B cell (primary cell): ENCODE measurements at regions not wholly inside any gene's neighbourhood (a gene's known extent, or its start where the extent isn't known, plus 50 kb on each side); places are given as distances from the start of the nearest gene placed in this dataset.
A peak's percentile ranks its signal among the peaks of the same experiment; 100 is the strongest.

Source experiments
- ATAC-seq: fragments of 200-7000 bp; cut with Tn5 transposase; one replicate; pipeline ENCODE4 v1.10.0; 2021; ENCODE audit warnings: low read depth, mild to moderate bottlenecking, moderate number of reproducible peaks, moderate library complexity
- CTCF ChIA-PET: fragments of 350-600 bp; sonication (Branson Sonifier 250); formaldehyde crosslinking; loops from one replicate; lab custom pipeline; 2021; ENCODE audit warnings: antibody characterized with exemption, inconsistent platforms; lab: Charles Lee
- POLR2A ChIA-PET: fragments of 350-600 bp; sonication (Branson Sonifier 250); formaldehyde crosslinking; loops from one replicate; lab custom pipeline; 2021; ENCODE audit warnings: antibody characterized with exemption; lab: Charles Lee
- DNase-seq: peaks from one replicate; pipeline ENCODE4 v3.0.0; 2013
- H2AFZ ChIP-seq: 2 replicates; pipeline ENCODE4 v1.6.1; 2012; ENCODE audit warnings: mild to moderate bottlenecking, low read depth, low read length; ENCODE audit not compliant: insufficient read depth, poor library complexity, severe bottlenecking
- H3K27ac ChIP-seq, 2 donors: 1 replicate in 1 of 2; 2 replicates in 1 of 2; pipeline ENCODE4 v1.5.1; 2012 to 2013; ENCODE audit warnings: low read length in 2 of 2, mild to moderate bottlenecking in 2 of 2, moderate library complexity in 1 of 2
- H3K27me3 ChIP-seq, 4 experiments: fragments of 200-600 bp in 1 of 4; sonication (generic) in 1 of 4; replicated peaks in 1 of 4; 1 replicate in 2 of 4; 2 replicates in 2 of 4; pipeline versions ENCODE4 v1.6.1 to v1.7.0; 2013 to 2016; ENCODE audit warnings: low read length in 3 of 4, mild to moderate bottlenecking in 2 of 4, mixed read lengths in 1 of 4, moderate library complexity in 1 of 4; ENCODE audit not compliant: insufficient read depth in 4 of 4, control insufficient read depth in 3 of 4; ENCODE audit errors: control extremely low read depth in 1 of 4
- H3K36me3 ChIP-seq, 2 experiments: replicated peaks in 1 of 2; 1 replicate in 1 of 2; 2 replicates in 1 of 2; pipeline versions ENCODE4 v1.6.1 to v1.7.1; 2013; ENCODE audit warnings: low read length in 1 of 2; ENCODE audit not compliant: insufficient read depth in 2 of 2, control insufficient read depth in 1 of 2; ENCODE audit errors: control extremely low read depth in 1 of 2, extremely low read depth in 1 of 2
- H3K4me1 ChIP-seq, 2 donors: fragments of 200-600 bp in 1 of 2; sonication (generic) in 1 of 2; 1 replicate in 1 of 2; 2 replicates in 1 of 2; pipeline versions ENCODE4 v1.5.1 to v1.6.1; 2013 to 2017; ENCODE audit warnings: low read length in 2 of 2; ENCODE audit not compliant: control insufficient read depth in 2 of 2, insufficient read depth in 2 of 2
- H3K4me2 ChIP-seq: replicated peaks from 2 replicates; pipeline ENCODE3; 2012; ENCODE audit warnings: mild to moderate bottlenecking, low read depth, low read length; ENCODE audit not compliant: poor library complexity, severe bottlenecking
- H3K4me3 ChIP-seq, 5 experiments: fragments of 200-600 bp in 1 of 5; sonication (generic) in 1 of 5; 1 replicate in 3 of 5; 2 replicates in 2 of 5; pipeline versions ENCODE4 v1.5.1 to v1.7.0; 2011 to 2016; ENCODE audit warnings: low read length in 4 of 5, mild to moderate bottlenecking in 4 of 5, low read depth in 2 of 5, control low read depth in 1 of 5, moderate library complexity in 1 of 5; ENCODE audit not compliant: insufficient read depth in 1 of 5; ENCODE audit errors: control extremely low read depth in 1 of 5, extremely low read depth in 1 of 5
- H3K79me2 ChIP-seq: fragments of 200-600 bp; sonication (generic); one replicate; pipeline ENCODE4 v1.6.0; 2016; ENCODE audit warnings: low read length; ENCODE audit not compliant: control insufficient read depth, insufficient read depth
- H3K9ac ChIP-seq: fragments of 200-600 bp; sonication (generic); 2 replicates; pipeline ENCODE4 v1.6.1; 2017; ENCODE audit warnings: mild to moderate bottlenecking, low read length, moderate library complexity
- H3K9me3 ChIP-seq, 3 donors: one replicate each; pipeline versions ENCODE4 v1.6.1 to v1.7.1; 2013; ENCODE audit warnings: low read length in 2 of 3; ENCODE audit not compliant: control insufficient read depth in 2 of 3, insufficient read depth in 1 of 3; ENCODE audit errors: control extremely low read depth in 1 of 3
- H4K20me1 ChIP-seq: 2 replicates; pipeline ENCODE4 v1.6.0; 2012; ENCODE audit warnings: mild to moderate bottlenecking, low read length; ENCODE audit not compliant: insufficient read depth, control insufficient read depth, poor library complexity, severe bottlenecking
- H3K27ac Mint-ChIP-seq: one replicate; pipeline ENCODE4 v1.8.0; 2021; ENCODE audit warnings: mixed read lengths
- H3K27me3 Mint-ChIP-seq: one replicate; pipeline ENCODE4 v1.8.0; 2021; ENCODE audit warnings: mixed read lengths
- H3K4me1 Mint-ChIP-seq: one replicate; pipeline ENCODE4 v1.8.0; 2021; ENCODE audit warnings: mixed read lengths
- H3K4me3 Mint-ChIP-seq: one replicate; pipeline ENCODE4 v1.8.0; 2021; ENCODE audit warnings: mixed read lengths
- H3K9me3 Mint-ChIP-seq: one replicate; pipeline ENCODE4 v1.8.0; 2022; ENCODE audit warnings: mixed read lengths; ENCODE audit not compliant: insufficient read depth
- CTCF ChIP-seq: fragments of 200-600 bp; IDR thresholded peaks from one replicate; pipeline ENCODE4 v1.8.0; 2022; ENCODE audit warnings: antibody characterized with exemption, mild to moderate bottlenecking
- EZH2 ChIP-seq: IDR thresholded peaks from 2 replicates; pipeline ENCODE4 v1.6.1; 2012; ENCODE audit warnings: borderline replicate concordance, low read depth, mild to moderate bottlenecking, moderate library complexity, low read length; ENCODE audit not compliant: insufficient read depth, poor library complexity, severe bottlenecking
- WGBS: methylation state at CpG from one replicate; pipeline ENCODE4 v1.1.5; 2013; ENCODE audit warnings: missing lambda C conversion rate; ENCODE audit not compliant: insufficient coverage; 5-methylcytosine and 5-hydroxymethylcytosine counted together
- intact Hi-C: fragments of 100-400 bp; cut with micrococcal nuclease; formaldehyde crosslinking; loops from one replicate; pipeline ENCODE4 v1.10.0; 2022

- Histone ChIP-seq H2AFZ (no peak overlapping the region), H3K4me2 (no peak overlapping the region), H3K4me3 (no peak overlapping the region), H3K4me1 (peaks cover 18 to 29% of the 10 kb centered on the region in 2 donors), H3K27me3 (peaks cover 0 to 2% (median 0%) of the 10 kb centered on the region in 4 experiments), H3K36me3 (no peaks in the 10 kb centered on the region), H3K9me3 (no peaks in the 10 kb centered on the region), H3K9ac (no peak overlapping the region), H3K79me2 (no peaks in the 10 kb centered on the region), H3K27ac (no peak overlapping the region), H4K20me1 (no peaks in the 10 kb centered on the region)
- ChIA-PET POLR2A (no interaction called here), CTCF (no interaction called here)
- no peak overlapping the region for H3K27ac Mint-ChIP-seq
- ATAC-seq (no peak), DNase-seq (no peak)
- TF ChIP-seq CTCF: no peak
- intact Hi-C loops: no loop called here
- no peaks in the 10 kb centered on the region for H3K27me3 Mint-ChIP-seq
- H3K4me1 Mint-ChIP-seq: peaks cover 23% of the 10 kb centered on the region
- WGBS: 94% methylated on average over 7 of the region's 10 CpGs
- no peaks in the 10 kb centered on the region for H3K9me3 Mint-ChIP-seq
- H3K4me3 Mint-ChIP-seq: no peak overlapping the region
Observed at GRCh38 chr15:81869161-81869954, 176.5 kb downstream of the MEX3B start.

GRCh38 chr15:81865850-81866537 lies 179.8 kb downstream of the MEX3B start:
- POLR2A ChIA-PET: no interaction called here
- Histone ChIP-seq H3K4me1 (peaks cover 18 to 29% of the 10 kb centered on the region in 2 donors), H4K20me1 (no peaks in the 10 kb centered on the region), H3K9ac (peak overlapping the region; percentile 12), H3K4me3 (peak overlapping the region in 3 of 5 experiments; percentile 13 to 25 (median 25)), H3K9me3 (no peaks in the 10 kb centered on the region), H3K36me3 (no peaks in the 10 kb centered on the region), H3K27ac (peak overlapping the region in 1 of 2 donors; percentile 30), H3K4me2 (peak overlapping the region; percentile 70), H3K27me3 (peaks cover 0 to 2% (median 0%) of the 10 kb centered on the region in 4 experiments), H2AFZ (peak overlapping the region; percentile 70), H3K79me2 (no peaks in the 10 kb centered on the region)
- Mint-ChIP-seq H3K4me3 (peak overlapping the region; percentile 44), H3K4me1 (peaks cover 23% of the 10 kb centered on the region), H3K9me3 (no peaks in the 10 kb centered on the region), H3K27ac (peak overlapping the region; percentile 2), H3K27me3 (no peaks in the 10 kb centered on the region)
- WGBS: 5% methylated on average over 4 of the region's 11 CpGs
- ATAC-seq: peak; percentile 85
- TF ChIP-seq CTCF (no peak), EZH2 (no peak)
- intact Hi-C loops: no loop called here
- CTCF ChIA-PET: no interaction called here
- peak; percentile 61 for DNase-seq
